Activated effector memory CD4-positive, alpha-beta T cell treated with Interleukin-2 at 50 U/mL for 16 hours (primary cell): ENCODE measurements at regions not wholly inside any gene's neighbourhood (a gene's known extent, or its start where the extent isn't known, plus 50 kb on each side); places are given as distances from the start of the nearest gene placed in this dataset.
"Not testable (repeated sequence)": the region's sequence is repeated elsewhere in the genome, so short reads cannot be mapped to it uniquely, and the experiment has no call there.

Experiments used
- DNase-seq: peaks from one replicate; pipeline ENCODE4 v3.0.0-alpha.2; 2020

DNA sequence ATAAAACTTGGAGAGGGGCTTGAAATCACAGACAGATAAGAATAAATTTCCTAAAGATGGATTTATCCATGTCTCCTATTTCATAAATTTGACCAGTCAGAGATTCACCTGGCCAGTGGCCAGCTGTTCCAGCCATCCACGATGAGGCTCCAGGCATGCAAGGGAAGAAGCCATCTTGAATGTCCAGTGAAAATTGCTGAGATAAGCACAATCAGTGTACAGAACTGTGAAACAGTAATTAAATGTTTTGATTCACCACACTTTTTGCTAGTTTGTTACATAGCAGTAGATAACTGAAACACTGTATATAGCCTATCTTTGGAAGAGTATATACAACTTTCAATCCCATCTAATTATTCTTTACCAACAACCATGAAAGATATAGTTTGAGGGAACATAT, 163.5 kb downstream of the HINT1 start:
- no peak for DNase-seq

DNA sequence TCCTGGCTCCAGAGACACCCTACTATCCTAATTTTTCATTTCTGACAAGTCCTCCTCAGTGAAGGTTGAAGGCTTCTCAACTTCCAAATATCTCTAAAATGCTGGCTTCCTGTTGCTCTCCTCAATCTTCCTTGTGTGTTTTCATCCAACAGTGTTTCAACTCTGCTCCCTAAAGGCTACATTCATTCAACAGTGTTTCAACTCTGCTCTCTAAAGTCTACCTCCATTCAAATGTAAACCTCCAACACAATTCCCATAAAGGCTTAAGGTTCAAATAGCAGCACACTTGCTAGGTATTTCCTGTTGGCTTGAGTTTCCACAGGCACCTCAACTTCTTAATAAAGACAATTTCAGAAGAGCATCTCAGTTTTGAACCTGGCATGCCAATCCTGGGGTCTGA, 164.8 kb downstream of the HINT1 start:
- DNase-seq = no peak

DNA sequence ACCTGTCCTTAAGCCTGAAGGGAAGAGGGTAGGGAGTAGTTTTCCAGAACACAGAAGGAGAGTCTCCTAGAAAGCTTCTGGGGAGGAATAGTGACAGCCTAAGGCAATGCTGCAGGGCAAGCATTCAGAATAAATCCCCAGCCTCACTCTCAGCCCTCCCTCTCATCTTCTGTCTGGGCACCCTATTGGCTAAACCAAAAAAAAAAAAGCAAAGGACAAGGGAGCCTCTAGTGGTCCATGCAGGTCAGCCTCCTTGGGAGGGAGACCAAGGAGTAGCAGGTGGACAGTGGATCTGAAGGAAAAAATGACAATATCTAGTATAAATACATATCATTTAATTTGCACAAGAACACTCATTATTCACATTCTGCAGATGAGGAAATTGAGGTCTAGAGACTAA, 168.3 kb downstream of the HINT1 start:
- DNase-seq = not testable (repeated sequence)

DNA sequence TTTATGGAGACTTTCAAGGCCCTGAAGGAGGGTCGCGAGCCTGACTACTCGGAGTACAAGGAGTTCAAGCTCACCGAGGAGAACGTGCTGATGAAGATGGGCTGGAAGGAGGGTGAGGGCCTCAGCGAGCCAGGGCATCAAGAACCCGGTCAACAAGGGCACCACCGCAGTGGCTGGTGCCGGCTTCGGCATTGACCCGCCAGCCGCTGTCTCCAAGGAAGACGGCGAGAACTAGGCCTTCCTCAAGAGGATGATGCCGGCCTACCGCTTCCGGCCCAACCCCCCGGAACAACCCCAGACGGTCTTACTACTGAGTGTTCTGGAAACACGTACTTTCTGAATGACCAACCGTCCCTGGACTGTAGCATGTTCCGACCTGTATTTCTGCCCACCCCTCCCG, 169.2 kb downstream of the HINT1 start:
- no peak for DNase-seq

DNA sequence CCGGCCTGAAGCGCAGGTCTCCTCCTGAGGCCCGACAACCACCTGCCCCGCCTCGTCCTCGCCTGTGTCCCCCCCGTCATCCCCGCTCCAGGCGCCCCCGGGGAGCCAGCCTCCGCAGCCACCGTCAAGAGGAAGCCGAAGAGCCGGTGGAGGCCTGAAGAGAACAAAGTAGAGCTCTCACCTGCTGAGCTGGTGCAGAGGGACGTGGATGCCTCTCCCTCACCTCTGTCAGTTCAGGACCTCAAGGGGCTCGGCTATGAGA, 169.9 kb downstream of the HINT1 start:
- DNase-seq = no peak

DNA sequence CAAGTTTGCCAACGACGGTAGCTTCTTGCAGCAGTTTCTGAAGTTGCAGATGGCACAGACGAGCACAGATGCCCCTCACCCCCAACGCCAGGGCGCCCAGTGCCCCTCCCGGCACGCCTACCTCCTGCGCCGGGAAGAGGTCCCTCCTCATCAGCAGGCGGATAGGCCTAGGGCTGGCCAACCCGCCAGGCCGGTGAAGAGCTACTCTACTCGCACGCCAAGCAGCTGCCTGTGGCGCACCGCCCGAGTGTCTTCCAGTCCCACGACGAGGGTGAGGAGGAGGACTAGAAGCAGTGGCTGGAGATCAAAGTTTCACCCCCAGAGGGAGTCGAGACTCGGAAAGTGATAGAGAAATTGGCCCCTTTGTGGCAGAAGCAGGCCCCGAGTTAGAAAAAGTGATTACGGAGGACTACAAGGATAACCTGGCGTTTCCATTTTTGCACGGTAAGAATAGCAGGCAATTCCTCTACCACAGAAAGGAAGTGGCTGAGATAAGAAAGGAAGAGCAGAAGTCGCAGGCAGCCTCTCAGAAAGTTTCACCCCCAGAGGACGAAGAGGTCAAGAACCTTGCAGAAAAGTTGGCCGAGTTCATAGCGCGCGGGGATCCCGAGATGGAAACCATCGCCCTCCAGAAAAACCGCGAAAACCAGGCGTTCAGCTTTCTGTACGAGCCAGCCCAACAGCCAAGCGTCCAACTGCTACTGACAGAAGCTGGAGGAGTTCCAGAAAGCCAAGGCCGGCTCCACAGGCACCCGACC, 170.4 kb downstream of the HINT1 start:
- no peak for DNase-seq

DNA sequence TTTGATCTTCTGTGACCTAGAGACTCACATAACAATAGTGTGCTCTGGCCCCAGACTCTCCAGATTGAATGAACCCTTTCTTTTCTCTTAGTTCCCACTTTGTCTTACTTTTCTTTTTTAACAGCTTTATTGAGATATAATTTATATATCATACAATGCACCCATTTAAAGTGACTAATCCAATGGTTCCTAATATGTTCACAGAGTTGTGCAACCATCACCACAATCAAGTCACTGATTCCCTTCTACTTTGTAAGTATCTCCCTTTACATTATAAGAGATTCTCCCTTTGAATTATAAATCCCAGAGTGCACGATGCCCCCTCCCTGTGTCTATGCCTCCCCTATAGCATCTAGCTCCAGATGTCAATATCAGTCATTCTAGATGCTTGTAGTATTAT, 172.4 kb downstream of the HINT1 start:
- no peak for DNase-seq

DNA sequence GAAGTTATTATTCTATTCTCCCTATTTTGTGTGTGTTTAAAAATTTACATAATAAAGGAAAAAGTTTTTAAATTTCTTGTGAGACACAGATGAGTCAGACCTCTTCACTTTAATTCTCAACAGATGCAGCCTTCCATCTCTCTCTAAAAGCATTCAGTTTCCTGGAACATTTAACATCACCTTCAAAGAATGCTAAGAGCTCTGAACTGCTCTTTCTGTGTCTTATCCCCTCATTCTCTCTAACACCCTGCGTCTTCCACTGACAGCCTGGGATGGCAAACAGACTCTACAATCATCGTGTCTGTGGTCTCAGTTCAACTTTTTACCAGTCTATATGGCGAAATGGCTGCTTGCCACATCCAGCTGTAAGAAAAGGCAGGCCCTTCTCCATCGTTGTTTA, 173.0 kb downstream of the HINT1 start:
- DNase-seq = no peak

DNA sequence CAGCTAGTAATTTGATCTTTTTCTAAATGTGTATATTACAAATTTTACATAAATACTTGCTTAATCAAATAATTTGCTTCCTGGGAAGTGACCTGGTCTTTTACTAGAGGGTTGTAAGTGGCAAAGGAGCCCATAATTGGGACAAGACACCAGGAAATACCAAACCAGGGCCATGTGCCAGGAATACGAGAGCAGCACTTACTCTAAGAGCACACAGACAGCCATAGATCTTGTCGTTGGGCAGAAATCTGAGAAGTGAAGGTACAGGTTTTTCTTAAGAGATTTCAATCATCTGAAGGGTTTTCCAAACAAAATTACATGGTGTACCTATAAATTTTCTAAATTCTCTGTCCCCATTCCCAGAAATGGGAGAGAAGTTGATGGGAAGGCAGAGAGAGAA, 179.3 kb downstream of the HINT1 start:
- DNase-seq = no peak

DNA sequence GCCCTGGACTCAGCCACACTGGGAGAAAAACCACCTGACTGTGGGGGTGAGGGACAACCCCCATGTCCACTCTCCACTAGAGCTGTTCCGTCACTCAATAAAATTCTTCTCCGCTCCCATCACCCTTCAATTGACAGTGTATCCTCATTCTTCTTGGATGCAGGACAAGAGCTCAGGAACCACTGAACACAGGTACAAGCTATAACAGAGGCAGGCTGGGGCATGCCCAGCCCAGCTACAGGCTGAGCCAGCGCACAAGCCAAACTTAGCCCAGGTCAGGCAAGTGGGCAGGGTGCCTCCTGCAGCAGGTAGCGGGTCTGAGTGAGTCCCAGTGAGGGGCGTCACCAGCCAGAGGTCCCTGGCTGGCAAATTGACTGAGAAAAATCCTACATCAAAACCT, 183.4 kb downstream of the HINT1 start:
- DNase-seq = no peak

DNA sequence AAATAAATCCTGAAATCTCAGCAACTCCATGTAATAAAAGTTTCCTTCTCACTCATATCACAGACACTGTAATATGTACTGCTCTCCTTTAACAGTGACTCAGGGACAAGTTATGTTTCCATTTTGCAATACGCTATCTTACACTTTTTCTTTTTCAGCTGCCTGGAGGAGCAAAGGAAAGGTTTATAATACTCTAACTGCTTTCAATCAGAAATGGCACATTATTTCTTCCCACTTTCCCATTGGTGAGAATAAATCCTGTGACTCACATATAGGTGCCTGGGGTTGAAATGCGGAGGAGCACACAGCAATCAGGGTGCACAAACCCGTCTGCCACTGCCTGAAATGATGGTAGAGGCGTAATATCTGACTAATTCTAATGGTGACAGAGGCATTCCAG, 186.6 kb downstream of the HINT1 start:
- no peak for DNase-seq

DNA sequence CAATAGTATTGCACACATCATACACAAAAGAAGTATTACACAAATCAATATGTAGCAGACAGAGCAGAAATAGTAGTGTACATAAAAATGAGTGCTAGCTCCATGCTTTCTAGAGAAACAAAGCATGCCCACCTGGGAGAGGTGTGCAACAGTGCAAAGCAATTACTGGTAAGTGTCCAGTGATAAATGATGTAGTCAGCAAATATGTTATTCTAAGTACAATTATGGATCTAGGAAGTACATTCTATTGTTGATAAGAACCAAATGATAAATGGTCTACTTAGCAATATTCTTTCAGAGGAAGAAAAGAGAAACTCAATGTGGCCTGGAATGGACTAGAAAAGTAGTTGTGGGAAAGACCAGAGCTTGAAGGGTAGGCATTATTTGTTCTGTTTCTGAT, 188.6 kb downstream of the HINT1 start:
- no peak for DNase-seq

DNA sequence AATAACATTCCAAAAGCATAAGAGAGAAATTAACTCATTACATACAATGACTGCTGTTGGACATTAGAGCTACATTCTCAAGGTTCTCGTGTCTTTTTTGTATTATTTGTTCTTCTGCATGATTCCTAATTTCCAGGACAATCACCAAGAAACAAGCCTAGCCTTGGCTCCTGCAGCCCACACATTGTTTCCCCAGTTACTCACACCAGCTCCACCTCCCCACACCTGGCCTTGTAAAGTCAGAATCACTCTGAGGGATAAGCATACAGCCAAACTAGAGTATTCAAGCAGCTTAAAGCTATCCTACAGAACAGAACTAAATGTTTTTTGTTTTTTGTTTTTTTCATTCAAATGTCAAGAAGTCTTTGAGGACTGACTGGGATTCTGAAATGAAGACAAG, 189.2 kb downstream of the HINT1 start:
- DNase-seq = no peak

DNA sequence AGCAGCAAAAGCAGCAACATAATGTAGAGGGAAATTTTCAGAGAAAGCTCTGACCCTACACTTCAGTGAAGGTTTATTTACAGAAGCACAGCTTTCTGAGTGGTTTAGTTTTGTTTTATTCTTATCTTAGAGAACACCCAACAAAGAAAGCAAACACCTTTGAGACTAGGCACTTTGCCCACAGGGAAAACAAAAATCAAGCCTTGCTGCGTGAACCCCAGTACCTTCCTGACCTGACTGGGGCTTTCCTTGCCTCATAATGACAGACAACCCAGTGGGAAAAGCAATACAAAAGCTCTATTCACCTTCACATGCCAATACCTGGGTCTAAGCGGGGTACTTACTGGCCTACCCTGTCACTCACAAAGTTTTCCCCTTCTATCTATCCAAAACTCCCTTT, 189.8 kb downstream of the HINT1 start:
- DNase-seq = no peak

DNA sequence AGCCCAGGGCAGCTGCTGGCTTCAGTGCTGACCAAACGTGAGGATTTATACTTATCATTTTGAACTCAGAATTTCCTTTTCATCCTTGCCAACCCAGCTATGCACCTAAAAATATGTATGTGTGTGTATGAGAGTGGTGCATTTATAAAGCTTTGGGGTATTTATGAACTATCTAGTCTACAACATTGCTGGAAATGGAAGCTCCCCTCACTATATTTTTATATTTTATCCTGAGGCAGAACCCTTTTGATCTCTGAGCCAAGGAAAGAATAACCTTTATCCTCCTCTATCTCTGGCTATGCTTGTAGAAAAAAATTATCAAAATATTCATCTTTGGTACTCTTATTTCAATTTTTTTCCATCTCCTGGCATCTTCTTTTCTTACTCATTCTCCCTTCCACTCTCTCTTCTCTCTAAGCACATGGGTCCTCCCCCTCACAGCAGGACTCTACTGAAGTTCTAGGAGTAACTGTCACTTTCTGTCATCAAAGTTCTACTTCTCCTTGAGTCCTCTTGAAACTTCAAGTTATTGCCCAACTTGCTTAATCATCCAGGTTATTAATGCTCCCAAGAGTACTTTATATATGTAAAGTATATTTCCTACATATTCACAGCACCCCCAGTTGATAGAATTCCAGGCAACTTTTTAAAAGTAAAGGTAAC, 190.9 kb downstream of the HINT1 start:
- no peak for DNase-seq

DNA sequence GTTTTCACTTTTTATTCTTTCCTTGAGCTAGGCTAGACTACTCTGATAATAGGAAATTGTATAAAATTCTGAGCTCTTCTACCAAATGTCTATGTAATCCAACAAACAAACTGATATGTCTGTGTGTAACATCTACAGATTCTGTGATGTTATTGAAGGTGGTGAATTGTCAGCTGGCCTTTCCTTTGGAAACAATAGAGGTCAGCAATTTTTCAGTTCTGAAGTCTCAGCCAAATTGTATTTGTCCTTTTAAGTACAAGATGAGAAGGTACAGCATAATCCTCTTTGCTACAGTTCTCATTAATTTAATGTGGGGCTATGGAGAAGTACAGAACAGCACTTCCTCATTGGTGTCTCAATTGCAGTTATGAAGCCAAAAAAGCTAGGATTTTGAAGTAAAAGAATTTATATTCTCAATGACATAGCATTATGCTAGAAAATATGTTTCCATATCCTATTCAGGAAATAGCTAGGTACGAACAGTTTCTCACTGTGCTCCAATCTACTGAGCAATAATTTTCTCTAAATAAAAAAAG, 198.0 kb downstream of the HINT1 start:
- no peak for DNase-seq

DNA sequence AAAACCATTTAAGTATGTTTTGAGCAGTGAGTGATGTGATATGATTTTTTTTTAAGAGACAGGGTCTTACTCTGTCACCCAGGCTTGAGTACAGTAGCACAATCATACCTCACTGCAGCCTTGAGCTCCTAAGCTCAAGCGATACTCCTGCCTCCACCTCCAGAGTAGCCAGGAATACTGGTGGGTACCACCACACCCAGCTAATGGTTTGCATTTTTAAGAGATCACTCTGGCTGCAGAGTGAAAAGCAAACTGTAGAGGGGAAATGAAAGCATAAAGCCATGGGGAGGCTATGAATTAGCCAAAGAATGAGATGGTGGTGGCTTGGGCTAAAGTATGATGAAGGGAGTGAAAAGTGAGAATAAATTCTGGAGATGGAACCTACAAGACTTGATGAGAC, 199.1 kb downstream of the HINT1 start:
- DNase-seq = no peak

DNA sequence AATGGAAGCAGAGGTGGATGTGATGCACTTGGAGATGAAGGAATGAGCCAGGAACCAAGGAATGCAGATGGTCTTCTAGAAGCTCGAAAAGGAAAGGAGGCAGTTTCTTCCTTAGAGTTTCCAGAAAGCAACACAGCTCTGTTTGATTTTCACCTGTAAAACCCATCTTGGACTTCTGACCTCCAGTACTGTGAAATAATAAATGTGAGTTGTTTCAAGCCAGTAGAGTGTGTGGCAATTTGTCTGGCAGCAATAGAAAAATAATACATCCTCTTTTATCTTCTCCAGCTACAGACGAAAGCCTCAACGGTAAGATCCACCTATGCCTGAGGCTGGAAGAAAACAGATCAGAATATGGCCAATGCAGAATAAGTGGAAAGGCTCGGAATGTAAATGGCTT, 199.7 kb downstream of the HINT1 start:
- no peak for DNase-seq

DNA sequence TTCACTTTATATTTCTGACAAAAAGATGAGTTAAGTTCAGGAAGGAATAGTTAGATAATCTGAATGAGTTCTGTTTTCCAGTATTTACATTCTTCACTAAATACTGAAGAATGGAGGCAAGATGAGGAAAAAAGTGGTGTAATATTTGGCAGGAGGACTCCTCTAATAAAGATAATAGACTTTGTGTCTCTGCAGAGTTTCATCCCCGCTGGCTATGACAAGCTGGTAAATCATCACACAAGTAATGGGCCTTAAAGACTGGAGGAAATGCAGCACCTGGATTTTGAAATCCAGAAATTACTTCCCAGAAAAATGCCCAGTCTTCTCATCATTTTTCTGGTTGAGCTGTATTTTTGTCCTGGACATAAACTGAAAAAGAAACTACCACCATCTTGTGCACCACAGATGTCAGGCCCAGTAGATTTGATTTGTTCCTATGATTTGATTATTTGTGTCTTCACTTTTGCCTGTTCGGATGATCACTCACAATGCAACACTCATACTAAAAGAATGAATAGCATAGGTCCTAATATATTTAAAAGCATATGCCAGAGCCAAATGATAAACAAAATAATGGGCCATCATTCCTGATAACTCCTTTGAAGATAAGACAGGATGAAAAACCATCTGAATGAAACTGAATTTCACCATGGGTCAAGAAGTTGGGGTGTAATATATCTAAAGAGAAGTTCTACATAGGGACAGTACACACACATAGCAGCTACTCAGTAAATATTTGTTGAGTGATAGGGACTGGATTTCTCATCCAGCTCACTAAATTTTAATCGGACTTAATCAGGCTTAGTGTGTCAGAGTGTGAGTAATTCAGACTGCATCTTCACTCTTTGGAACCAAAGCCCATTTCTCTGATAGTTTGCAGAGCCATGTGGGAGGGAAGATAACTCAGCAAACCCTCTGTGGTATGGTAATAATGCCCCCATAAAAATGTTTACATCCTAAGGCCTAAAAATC, 200.5 kb downstream of the HINT1 start:
- no peak for DNase-seq

DNA sequence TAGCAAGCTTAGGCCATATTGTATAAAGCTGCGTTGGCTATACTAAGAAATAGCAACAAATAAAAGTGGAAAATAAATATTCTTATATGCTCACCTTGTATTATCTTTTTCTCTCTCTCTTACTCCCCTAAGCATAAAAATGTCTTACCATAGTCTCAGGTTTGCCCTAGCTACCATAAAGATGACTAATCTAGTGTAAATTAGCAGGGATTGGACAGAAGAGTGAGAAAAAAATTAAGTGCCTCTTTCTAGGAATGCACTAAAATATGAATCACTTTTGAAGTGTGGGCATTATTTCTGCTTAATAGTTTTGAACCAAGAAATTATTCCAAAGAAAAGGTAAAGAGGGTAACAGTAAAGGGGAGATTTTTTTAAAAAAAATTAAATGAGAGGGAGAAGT, 201.3 kb downstream of the HINT1 start:
- no peak for DNase-seq

DNA sequence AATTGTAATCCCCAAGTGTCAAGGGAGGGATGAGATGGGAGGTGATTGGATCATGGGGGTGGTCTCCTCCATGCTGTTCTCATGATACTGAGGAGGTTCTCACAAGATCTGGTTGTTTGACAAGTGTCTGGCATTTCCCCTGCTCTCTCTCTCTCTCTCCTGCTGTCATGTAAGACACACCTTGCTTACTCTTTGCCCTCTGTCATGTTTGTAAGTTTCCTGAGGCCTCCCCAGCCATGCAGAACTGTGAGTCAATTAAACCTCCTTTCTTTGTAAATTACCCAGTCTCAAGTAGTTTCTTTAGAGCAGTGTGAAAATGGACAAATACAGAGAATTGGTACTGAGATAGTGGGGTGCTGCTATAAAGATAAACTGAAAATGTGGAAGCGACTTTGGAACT, 207.9 kb downstream of the HINT1 start:
- no peak for DNase-seq

DNA sequence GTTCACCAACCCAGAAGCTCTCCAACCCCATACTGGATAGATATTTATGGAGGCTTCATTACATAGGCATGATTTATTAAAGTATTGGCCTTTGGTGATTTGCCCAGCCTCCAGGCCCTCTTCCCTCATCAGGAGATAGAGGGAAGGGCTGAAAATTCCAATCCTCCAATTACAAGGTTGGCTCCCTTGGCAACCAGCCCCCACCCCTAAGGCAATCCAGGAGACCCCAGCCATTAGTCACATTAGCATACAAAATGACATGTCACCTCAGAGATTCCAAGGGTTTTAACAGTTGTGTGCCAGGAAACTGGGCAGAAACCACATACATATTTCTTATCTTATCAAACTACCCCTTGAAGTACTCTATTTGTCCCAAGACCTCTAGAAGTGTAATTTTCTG, 210.0 kb downstream of the HINT1 start:
- DNase-seq = no peak

DNA sequence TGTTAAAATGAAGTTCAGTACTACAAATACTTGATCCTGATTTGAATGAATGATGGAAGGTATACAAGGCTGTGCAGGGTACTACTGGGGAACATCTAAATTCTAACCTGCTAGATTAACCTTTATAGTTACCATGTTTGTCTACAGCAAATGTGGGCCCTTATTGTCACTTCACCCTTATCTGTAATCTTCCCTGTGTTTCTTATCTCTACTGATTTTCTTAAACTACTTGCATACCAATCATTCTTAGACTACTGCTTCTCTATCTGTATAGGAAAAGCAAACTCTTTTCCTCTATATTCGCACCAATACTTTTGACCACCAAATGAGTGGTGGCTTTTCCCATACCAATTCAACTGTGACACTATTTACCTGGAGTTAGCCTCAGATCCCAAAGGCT, 210.7 kb downstream of the HINT1 start:
- no peak for DNase-seq

DNA sequence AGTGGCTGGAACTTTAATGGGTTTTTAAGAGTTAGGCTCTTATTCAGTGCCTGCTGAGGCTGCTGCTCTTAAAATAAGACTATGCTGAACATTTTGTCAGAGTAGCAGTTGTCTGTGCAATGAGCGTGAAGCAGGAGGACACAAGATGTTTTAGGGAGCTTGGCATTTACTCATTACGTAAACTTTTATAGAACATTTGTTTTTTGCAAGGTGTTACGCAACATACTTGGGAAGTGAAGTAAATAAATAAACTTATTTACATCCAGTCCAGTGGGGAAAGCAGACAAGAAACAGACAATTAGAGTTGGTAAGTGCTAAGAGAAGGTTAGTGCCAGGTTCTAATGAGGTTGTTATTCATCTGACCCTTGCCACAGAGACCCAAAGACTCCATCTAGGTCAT, 226.0 kb downstream of the HINT1 start:
- DNase-seq = no peak
